ENCODE measurements at regions not wholly inside any gene's neighbourhood (a gene's known extent, or its start where the extent isn't known, plus 50 kb on each side); places are given as distances from the start of the nearest gene placed in this dataset.

DNA sequence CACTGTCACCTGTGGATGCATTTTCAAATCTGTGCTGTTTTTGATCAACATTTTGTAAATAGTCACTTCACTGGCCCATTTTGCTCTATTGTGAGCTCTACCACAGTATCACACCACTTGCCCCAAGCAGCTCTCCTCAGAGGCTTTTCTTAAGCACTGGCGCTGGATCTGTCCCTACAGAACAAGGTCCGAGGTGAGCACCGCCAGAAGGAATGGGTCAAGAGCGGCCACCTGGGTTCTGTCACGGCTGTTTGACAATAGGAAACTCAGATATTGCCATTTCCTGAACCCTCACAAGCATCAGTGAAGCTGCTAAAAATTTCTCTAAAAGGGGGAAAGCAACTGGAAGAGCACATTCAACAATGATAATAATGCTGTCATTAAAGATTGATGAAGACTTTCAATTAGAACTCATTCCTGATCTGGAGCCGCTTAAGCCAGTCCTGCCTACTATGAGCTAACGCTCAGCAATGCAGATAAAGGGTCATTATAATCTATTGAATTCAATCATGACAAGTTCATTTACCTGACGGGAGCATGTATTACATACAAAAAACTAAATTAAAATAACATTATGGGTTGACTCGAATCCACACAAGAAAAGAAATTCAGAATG lies 514.0 kb downstream of the GALR1 start:
- no peak for TF ChIP-seq POLR2A (IDR thresholded peaks at IDR 0.05)
- TF ChIP-seq, protein P1, sequence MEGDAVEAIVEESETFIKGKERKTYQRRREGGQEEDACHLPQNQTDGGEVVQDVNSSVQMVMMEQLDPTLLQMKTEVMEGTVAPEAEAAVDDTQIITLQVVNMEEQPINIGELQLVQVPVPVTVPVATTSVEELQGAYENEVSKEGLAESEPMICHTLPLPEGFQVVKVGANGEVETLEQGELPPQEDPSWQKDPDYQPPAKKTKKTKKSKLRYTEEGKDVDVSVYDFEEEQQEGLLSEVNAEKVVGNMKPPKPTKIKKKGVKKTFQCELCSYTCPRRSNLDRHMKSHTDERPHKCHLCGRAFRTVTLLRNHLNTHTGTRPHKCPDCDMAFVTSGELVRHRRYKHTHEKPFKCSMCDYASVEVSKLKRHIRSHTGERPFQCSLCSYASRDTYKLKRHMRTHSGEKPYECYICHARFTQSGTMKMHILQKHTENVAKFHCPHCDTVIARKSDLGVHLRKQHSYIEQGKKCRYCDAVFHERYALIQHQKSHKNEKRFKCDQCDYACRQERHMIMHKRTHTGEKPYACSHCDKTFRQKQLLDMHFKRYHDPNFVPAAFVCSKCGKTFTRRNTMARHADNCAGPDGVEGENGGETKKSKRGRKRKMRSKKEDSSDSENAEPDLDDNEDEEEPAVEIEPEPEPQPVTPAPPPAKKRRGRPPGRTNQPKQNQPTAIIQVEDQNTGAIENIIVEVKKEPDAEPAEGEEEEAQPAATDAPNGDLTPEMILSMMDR (IDR thresholded peaks at IDR 0.05) = no peak
